OCI-LY7 (cell line): ENCODE measurements at regions not wholly inside any gene's neighbourhood (a gene's known extent, or its start where the extent isn't known, plus 50 kb on each side); places are given as distances from the start of the nearest gene placed in this dataset.

Source experiments
- BruUV-seq: library from RNA; stranded (reverse); fragments of 400-500 nt; replicated peaks from 2 replicates; lab custom pipeline; 2021; lab: Mats Ljungman, UMichigan
- CTCF ChIA-PET: fragments of 300-600 bp; sonication (Branson Sonifier 250); formaldehyde crosslinking; loops from one replicate; lab custom pipeline; 2022; ENCODE audit warnings: antibody characterized with exemption; ENCODE audit not compliant: unreplicated experiment; lab: Charles Lee
- POLR2A ChIA-PET: fragments of 300-600 bp; sonication (Branson Sonifier 250); formaldehyde crosslinking; loops from one replicate; lab custom pipeline; 2022; ENCODE audit warnings: antibody characterized with exemption; lab: Charles Lee
- DNase-seq: peaks from one replicate; pipeline ENCODE4 v3.0.0-alpha.2; 2015; ENCODE audit warnings: low spot score
- H2AFZ ChIP-seq: fragments of 200-600 bp; sonication (generic), shearing (Covaris generic); 2 replicates; pipeline ENCODE4 v1.6.1; 2014; ENCODE audit warnings: mild to moderate bottlenecking, antibody characterized with exemption, low read length, moderate library complexity
- H3K27ac ChIP-seq: fragments of 200-600 bp; sonication (generic); 2 replicates; pipeline ENCODE4 v1.5.1; 2014; ENCODE audit warnings: mixed run types, low read depth, mild to moderate bottlenecking, moderate library complexity, low read length, inconsistent platforms; ENCODE audit not compliant: poor library complexity, severe bottlenecking
- H3K36me3 ChIP-seq: fragments of 200-600 bp; sonication (generic); 2 replicates; pipeline ENCODE4 v1.6.1; 2014; ENCODE audit warnings: mild to moderate bottlenecking, antibody characterized with exemption, low read length, moderate library complexity, mixed read lengths; ENCODE audit not compliant: insufficient read depth
- H3K4me1 ChIP-seq: fragments of 200-600 bp; sonication (generic); 2 replicates; pipeline ENCODE4 v1.5.1; 2014; ENCODE audit warnings: mild to moderate bottlenecking, low read length; ENCODE audit not compliant: insufficient read depth, poor library complexity, severe bottlenecking
- H3K4me2 ChIP-seq: fragments of 200-600 bp; sonication (generic); 2 replicates; pipeline ENCODE4 v1.6.1; 2014; ENCODE audit warnings: mild to moderate bottlenecking, low read length
- H3K4me3 ChIP-seq: fragments of 200-600 bp; sonication (generic); 2 replicates; pipeline ENCODE4 v1.5.1; 2014; ENCODE audit warnings: mild to moderate bottlenecking, low read depth, low read length; ENCODE audit not compliant: poor library complexity, severe bottlenecking
- H3K79me2 ChIP-seq: fragments of 200-600 bp; sonication (generic); 2 replicates; pipeline ENCODE4 v1.6.1; 2016; ENCODE audit warnings: low read depth, mild to moderate bottlenecking, low read length, moderate library complexity, mixed read lengths; ENCODE audit not compliant: insufficient read depth
- H3K9me2 ChIP-seq: fragments of 200-600 bp; sonication (generic); 2 replicates; pipeline ENCODE4 v1.6.1; 2016; ENCODE audit warnings: mild to moderate bottlenecking, low read length, mixed read lengths; ENCODE audit not compliant: insufficient read depth
- H3K9me3 ChIP-seq: fragments of 200-600 bp; sonication (generic); 2 replicates; pipeline ENCODE4 v1.6.1; 2014; ENCODE audit warnings: mild to moderate bottlenecking, mixed run types, low read length, mixed read lengths
- H4K20me1 ChIP-seq: fragments of 200-600 bp; sonication (generic); 2 replicates; pipeline ENCODE4 v1.6.1; 2014; ENCODE audit warnings: mild to moderate bottlenecking, antibody characterized with exemption, low read length, moderate library complexity, mixed read lengths; ENCODE audit not compliant: insufficient read depth
- EZH2phosphoT487 ChIP-seq: fragments of 200-600 bp; sonication (generic); IDR thresholded peaks from 2 replicates; pipeline ENCODE4 v1.6.1; 2018; ENCODE audit warnings: low read depth, borderline replicate concordance, mild to moderate bottlenecking, mixed run types, antibody characterized with exemption, low read length, moderate library complexity, mixed read lengths
- intact Hi-C: fragments of 100-400 bp; cut with micrococcal nuclease; formaldehyde crosslinking; loops from one replicate; pipeline ENCODE4 v1.10.0; 2022; ENCODE audit not compliant: unreplicated experiment
- TF ChIP-seq, protein P1 (sequence below): fragments of 200-600 bp; sonication (generic); conservative IDR thresholded peaks from 2 replicates; pipeline ENCODE4 v1.5.1; 2014; ENCODE audit warnings: mild to moderate bottlenecking, antibody characterized with exemption, low read length, moderate library complexity, mixed read lengths

DNA sequence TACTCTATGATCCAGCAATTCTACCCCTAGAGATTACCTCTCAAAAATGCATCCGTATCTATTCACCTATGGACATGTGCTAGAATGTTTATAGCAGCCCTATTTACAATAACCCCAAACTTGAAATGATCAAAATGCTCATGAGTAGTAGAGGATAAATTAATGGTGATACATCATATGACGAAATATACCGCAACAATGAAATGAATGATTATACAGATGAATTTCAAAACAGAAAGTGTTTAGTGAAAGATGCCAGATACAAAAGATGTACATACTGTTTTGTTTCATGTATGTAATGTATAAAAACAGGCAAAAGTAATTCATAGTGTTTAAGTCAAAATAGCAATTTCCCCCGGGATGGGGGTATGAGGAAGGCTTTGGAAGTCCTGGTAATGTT is 91.0 kb upstream of the CD55 start:
- no peak overlapping the region for H3K4me2 ChIP-seq
- H3K4me3 ChIP-seq: no peak overlapping the region
- H3K9me2 ChIP-seq: no peaks in the 10 kb centered on the region
- BruUV-seq: no TSS peak
- H2AFZ ChIP-seq: no peak overlapping the region
- intact Hi-C loops: no loop called here
- ChIA-PET POLR2A (no interaction called here), CTCF (no interaction called here)
- H3K79me2 ChIP-seq: no peaks in the 10 kb centered on the region
- no peaks in the 10 kb centered on the region for H3K36me3 ChIP-seq
- H3K4me1 ChIP-seq: no peaks in the 10 kb centered on the region
- DNase-seq: no peak
- TF ChIP-seq EZH2phosphoT487: no peak
- TF ChIP-seq, protein P1, sequence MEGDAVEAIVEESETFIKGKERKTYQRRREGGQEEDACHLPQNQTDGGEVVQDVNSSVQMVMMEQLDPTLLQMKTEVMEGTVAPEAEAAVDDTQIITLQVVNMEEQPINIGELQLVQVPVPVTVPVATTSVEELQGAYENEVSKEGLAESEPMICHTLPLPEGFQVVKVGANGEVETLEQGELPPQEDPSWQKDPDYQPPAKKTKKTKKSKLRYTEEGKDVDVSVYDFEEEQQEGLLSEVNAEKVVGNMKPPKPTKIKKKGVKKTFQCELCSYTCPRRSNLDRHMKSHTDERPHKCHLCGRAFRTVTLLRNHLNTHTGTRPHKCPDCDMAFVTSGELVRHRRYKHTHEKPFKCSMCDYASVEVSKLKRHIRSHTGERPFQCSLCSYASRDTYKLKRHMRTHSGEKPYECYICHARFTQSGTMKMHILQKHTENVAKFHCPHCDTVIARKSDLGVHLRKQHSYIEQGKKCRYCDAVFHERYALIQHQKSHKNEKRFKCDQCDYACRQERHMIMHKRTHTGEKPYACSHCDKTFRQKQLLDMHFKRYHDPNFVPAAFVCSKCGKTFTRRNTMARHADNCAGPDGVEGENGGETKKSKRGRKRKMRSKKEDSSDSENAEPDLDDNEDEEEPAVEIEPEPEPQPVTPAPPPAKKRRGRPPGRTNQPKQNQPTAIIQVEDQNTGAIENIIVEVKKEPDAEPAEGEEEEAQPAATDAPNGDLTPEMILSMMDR: no peak
- no peaks in the 10 kb centered on the region for H4K20me1 ChIP-seq
- H3K9me3 ChIP-seq: no peaks in the 10 kb centered on the region
- H3K27ac ChIP-seq: no peak overlapping the region

DNA sequence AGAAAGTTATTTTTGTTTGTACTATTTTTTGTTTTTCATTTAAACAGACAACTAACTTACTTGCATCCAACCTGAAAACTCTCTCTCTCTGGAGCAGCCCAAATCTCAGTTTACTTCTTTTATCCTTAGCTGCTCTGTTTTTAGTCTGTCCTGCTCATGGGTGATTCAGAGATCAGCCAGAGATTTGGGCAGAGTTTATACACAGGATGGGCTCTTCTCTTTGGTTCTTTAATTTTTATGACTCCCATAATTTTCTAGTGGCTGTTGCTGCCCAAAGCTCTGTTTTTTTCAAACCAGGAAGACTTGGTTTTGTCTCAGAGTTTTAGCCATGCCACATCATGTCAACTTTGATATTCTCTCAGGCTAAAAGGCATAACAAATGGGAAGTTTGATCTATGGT is 86.8 kb upstream of the CD55 start:
- Histone ChIP-seq H3K27ac (no peak overlapping the region), H3K9me2 (no peaks in the 10 kb centered on the region), H3K36me3 (no peaks in the 10 kb centered on the region), H3K4me2 (no peak overlapping the region), H3K9me3 (no peaks in the 10 kb centered on the region), H4K20me1 (no peaks in the 10 kb centered on the region), H3K4me1 (no peaks in the 10 kb centered on the region), H2AFZ (no peak overlapping the region), H3K79me2 (no peaks in the 10 kb centered on the region), H3K4me3 (no peak overlapping the region)
- intact Hi-C loops: no loop called here
- CTCF ChIA-PET: no interaction called here
- no TSS peak for BruUV-seq
- POLR2A ChIA-PET: interaction anchor here (0.8 kb wide), 1 partner anchor 12 kb away, joined by 6 read pairs; no protein-coding TSS in a partner anchor
- TF ChIP-seq, protein P1: no peak
- no peak for TF ChIP-seq EZH2phosphoT487
- DNase-seq: no peak

DNA sequence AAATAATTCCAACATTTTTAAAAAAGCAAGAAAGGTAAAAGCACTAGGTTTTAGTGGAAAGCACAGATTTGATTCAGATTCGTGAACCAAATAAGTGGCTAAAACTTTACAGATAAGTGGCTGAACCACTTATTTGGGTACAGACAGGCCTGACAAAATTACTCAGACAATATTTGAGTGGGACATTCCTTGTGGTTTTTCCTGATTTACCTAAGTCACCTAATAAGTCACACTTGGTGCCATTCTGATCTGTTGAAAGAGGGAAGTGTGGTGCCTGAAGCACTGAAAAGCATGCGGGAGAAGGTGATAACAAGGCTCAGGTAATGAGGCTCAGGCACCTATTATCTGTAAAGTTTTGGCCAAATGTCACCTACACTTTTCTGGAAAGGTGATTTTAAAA is 81.6 kb upstream of the CD55 start:
- Histone ChIP-seq H3K27ac (no peak overlapping the region), H3K79me2 (no peaks in the 10 kb centered on the region), H3K9me3 (no peaks in the 10 kb centered on the region), H3K9me2 (no peaks in the 10 kb centered on the region), H3K4me1 (no peaks in the 10 kb centered on the region), H3K4me3 (no peak overlapping the region), H3K4me2 (no peak overlapping the region), H3K36me3 (no peaks in the 10 kb centered on the region), H2AFZ (no peak overlapping the region), H4K20me1 (no peaks in the 10 kb centered on the region)
- CTCF ChIA-PET: no interaction called here
- POLR2A ChIA-PET: interaction anchor here (0.6 kb wide), 1 partner anchor 38 kb away, joined by 3 read pairs; no protein-coding TSS in a partner anchor
- intact Hi-C loops: no loop called here
- no TSS peak for BruUV-seq
- no peak for DNase-seq
- TF ChIP-seq EZH2phosphoT487: no peak
- TF ChIP-seq, protein P1: no peak
